Loucy (cell line): ENCODE measurements at regions not wholly inside any gene's neighbourhood (a gene's known extent, or its start where the extent isn't known, plus 50 kb on each side); places are given as distances from the start of the nearest gene placed in this dataset.

Source experiments
- EZH2phosphoT487 ChIP-seq: fragments of 200-600 bp; IDR thresholded peaks from 2 replicates; pipeline ENCODE4 v1.6.1; 2018; ENCODE audit warnings: antibody characterized with exemption, mild to moderate bottlenecking, moderate library complexity, borderline replicate concordance
- TF ChIP-seq, protein P1 (sequence below): fragments of 200-600 bp; sonication (generic); conservative IDR thresholded peaks from 2 replicates; pipeline ENCODE4 v1.5.1; 2014; ENCODE audit warnings: mild to moderate bottlenecking, antibody characterized with exemption, low read length

DNA sequence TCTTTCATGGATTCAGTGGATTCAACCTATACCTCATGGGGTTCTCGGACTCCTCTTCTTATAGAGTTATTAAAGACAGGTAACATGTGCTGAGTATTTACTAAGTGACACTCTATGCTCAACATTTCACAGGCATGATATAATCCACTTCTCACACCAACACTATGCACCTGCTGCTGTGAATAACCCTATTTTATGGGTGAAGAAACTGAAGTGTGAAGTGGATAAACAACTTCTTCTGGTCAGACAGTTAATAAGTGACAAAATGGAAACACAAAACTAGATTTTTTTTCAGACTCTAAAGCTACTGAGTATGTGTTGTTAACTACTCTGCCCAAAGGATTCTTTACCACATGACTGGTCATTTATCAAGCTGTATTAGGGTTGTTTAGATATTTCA, 403.5 kb downstream of the DIPK2A start:
- TF ChIP-seq, protein P1, sequence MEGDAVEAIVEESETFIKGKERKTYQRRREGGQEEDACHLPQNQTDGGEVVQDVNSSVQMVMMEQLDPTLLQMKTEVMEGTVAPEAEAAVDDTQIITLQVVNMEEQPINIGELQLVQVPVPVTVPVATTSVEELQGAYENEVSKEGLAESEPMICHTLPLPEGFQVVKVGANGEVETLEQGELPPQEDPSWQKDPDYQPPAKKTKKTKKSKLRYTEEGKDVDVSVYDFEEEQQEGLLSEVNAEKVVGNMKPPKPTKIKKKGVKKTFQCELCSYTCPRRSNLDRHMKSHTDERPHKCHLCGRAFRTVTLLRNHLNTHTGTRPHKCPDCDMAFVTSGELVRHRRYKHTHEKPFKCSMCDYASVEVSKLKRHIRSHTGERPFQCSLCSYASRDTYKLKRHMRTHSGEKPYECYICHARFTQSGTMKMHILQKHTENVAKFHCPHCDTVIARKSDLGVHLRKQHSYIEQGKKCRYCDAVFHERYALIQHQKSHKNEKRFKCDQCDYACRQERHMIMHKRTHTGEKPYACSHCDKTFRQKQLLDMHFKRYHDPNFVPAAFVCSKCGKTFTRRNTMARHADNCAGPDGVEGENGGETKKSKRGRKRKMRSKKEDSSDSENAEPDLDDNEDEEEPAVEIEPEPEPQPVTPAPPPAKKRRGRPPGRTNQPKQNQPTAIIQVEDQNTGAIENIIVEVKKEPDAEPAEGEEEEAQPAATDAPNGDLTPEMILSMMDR = no peak
- no peak for TF ChIP-seq EZH2phosphoT487
